A549 (cell line): ENCODE measurements at regions not wholly inside any gene's neighbourhood (a gene's known extent, or its start where the extent isn't known, plus 50 kb on each side); places are given as distances from the start of the nearest gene placed in this dataset.

Experiments used
- ATAC-seq, 2 experiments: fragments of 200-7000 bp in 1 of 2; fragments of >200 bp in 1 of 2; cut with Nextera tagmentation in 1 of 2; cut with Tn5 transposase in 1 of 2; 3 replicates each; pipeline versions ENCODE4 v1.8.0 to v1.9.1; 2018 to 2020; ENCODE audit warnings: mild to moderate bottlenecking in 1 of 2, moderate library complexity in 1 of 2
- CTCF ChIA-PET: fragments of 300-600 bp; sonication (Branson Sonifier 250); formaldehyde crosslinking; extraction: SDS; loops from one replicate; lab custom pipeline; 2021; ENCODE audit warnings: antibody characterized with exemption, inconsistent platforms; lab: Yijun Ruan, JAX
- POLR2A ChIA-PET: fragments of 350-600 bp; formaldehyde crosslinking; extraction: SDS; loops from one replicate; lab custom pipeline; 2021; ENCODE audit warnings: antibody characterized with exemption, inconsistent platforms; lab: Yijun Ruan, JAX
- DNase-seq, 2 experiments: peaks; one replicate each; pipeline versions ENCODE4 v3.0.0 to v3.0.0-alpha.2; 2011 to 2016; ENCODE audit warnings: low read depth in 1 of 2, low spot score in 1 of 2
- FAIRE-seq: peaks from 2 replicates; lab custom pipeline; 2011; peaks lifted over from hg19 to GRCh38; lab: Jason Lieb, UNC
- H3K27ac ChIP-seq, 2 experiments: fragments of >200 bp; sonication (Bioruptor Twin); formaldehyde crosslinking; 3 replicates each; pipeline ENCODE4 v1.5.1; 2016 to 2017
- H3K4me1 ChIP-seq: fragments of >200 bp; sonication (Bioruptor Twin); formaldehyde crosslinking; 3 replicates; pipeline ENCODE4 v1.6.1; 2016
- H3K4me2 ChIP-seq: fragments of >200 bp; sonication (Bioruptor Twin); formaldehyde crosslinking; 3 replicates; pipeline ENCODE4 v1.6.1; 2016
- H3K4me3 ChIP-seq: fragments of >200 bp; sonication (Bioruptor Twin); formaldehyde crosslinking; 3 replicates; pipeline ENCODE4 v1.5.1; 2016
- H3K9me3 ChIP-seq: fragments of >200 bp; sonication (Bioruptor Twin); formaldehyde crosslinking; 3 replicates; pipeline ENCODE4 v1.6.1; 2016
- CBX8 ChIP-seq: fragments of 200-600 bp; sonication (generic); IDR thresholded peaks from 2 replicates; pipeline ENCODE4 v1.6.1; 2016
- CHD2 ChIP-seq: fragments of 150-350 bp; IDR thresholded peaks from 2 replicates; pipeline ENCODE4 v1.6.1; 2014; ENCODE audit warnings: low read length; ENCODE audit not compliant: partially characterized antibody
- EHMT2 ChIP-seq: fragments of 200-600 bp; sonication (generic); IDR thresholded peaks from 2 replicates; pipeline ENCODE4 v1.6.1; 2016; ENCODE audit warnings: antibody characterized with exemption, low read depth, mild to moderate bottlenecking, moderate library complexity
- EP300 ChIP-seq, 2 experiments: fragments of >200 bp; sonication (Bioruptor Twin); formaldehyde crosslinking; IDR thresholded peaks; 2 replicates in 1 of 2; 3 replicates in 1 of 2; pipeline ENCODE4 v1.6.1; 2016 to 2017
- ESRRA ChIP-seq: fragments of 150-350 bp; IDR thresholded peaks from 2 replicates; pipeline ENCODE4 v1.6.1; 2014; ENCODE audit warnings: mild to moderate bottlenecking, low read length, borderline replicate concordance
- GATA3 ChIP-seq: IDR thresholded peaks from 2 replicates; pipeline ENCODE4 v1.6.1; 2012; ENCODE audit warnings: borderline replicate concordance
- HEYL ChIP-seq: fragments of 250-450 bp; sonication (Bioruptor Pico); IDR thresholded peaks from 2 replicates; pipeline ENCODE4 v1.8.0; 2021; ENCODE audit warnings: mild to moderate bottlenecking, moderate library complexity
- KDM5A ChIP-seq: fragments of 200-600 bp; sonication (generic); IDR thresholded peaks from 2 replicates; pipeline ENCODE4 v1.6.1; 2016; ENCODE audit warnings: antibody characterized with exemption, mild to moderate bottlenecking
- MAX ChIP-seq: IDR thresholded peaks from 2 replicates; pipeline ENCODE4 v1.6.1; 2012
- MAZ ChIP-seq: fragments of 150-350 bp; IDR thresholded peaks from 2 replicates; pipeline ENCODE4 v1.6.1; 2014; ENCODE audit warnings: antibody characterized with exemption, low read depth, low read length, borderline replicate concordance
- NFE2L2 ChIP-seq: fragments of 150-350 bp; conservative IDR thresholded peaks from 2 replicates; pipeline ENCODE4 v1.6.1; 2014; ENCODE audit warnings: low read length
- NR3C1 ChIP-seq: fragments of >200 bp; sonication (Bioruptor Twin); formaldehyde crosslinking; IDR thresholded peaks from 3 replicates; pipeline ENCODE4 v1.6.1; 2017
- PBX3 ChIP-seq: IDR thresholded peaks from 2 replicates; pipeline ENCODE4 v1.6.1; 2012
- PHF8 ChIP-seq: fragments of 200-600 bp; sonication (generic); IDR thresholded peaks from 2 replicates; pipeline ENCODE4 v1.6.1; 2016; ENCODE audit warnings: low read depth, mild to moderate bottlenecking, antibody characterized with exemption, moderate library complexity, borderline replicate concordance
- POLR2A ChIP-seq: IDR thresholded peaks from 2 replicates; pipeline ENCODE4 v1.6.1; 2012; ENCODE audit warnings: mild to moderate bottlenecking, low read length
- POLR2AphosphoS2 ChIP-seq: conservative IDR thresholded peaks from 2 replicates; pipeline ENCODE4 v1.6.1; 2012; ENCODE audit warnings: low read length, improper control_type of control experiment, inconsistent platforms
- RAD21 ChIP-seq, 2 experiments: fragments of >200 bp in 1 of 2; sonication (Bioruptor Twin) in 1 of 2; formaldehyde crosslinking in 1 of 2; IDR thresholded peaks in 1 of 2; conservative IDR thresholded peaks in 1 of 2; 2 replicates in 1 of 2; 3 replicates in 1 of 2; pipeline ENCODE4 v1.6.1; 2012 to 2018; ENCODE audit warnings: inconsistent platforms in 1 of 2
- RCOR1 ChIP-seq: fragments of 150-350 bp; IDR thresholded peaks from 2 replicates; pipeline ENCODE4 v1.6.1; 2014; ENCODE audit warnings: antibody characterized with exemption, low read length, low read depth
- RFX5 ChIP-seq: fragments of 450-650 bp; IDR thresholded peaks from 2 replicates; pipeline ENCODE4 v1.7.1; 2014; ENCODE audit warnings: antibody characterized with exemption, mild to moderate bottlenecking, moderate library complexity
- RNF2 ChIP-seq: fragments of 200-600 bp; sonication (generic); IDR thresholded peaks from 2 replicates; pipeline ENCODE4 v1.6.1; 2016; ENCODE audit warnings: low read depth, mild to moderate bottlenecking, antibody characterized with exemption, moderate library complexity, borderline replicate concordance
- USF2 ChIP-seq: fragments of 450-650 bp; IDR thresholded peaks from 2 replicates; pipeline ENCODE4 v1.6.1; 2014; ENCODE audit warnings: antibody characterized with exemption
- ZC3H11A ChIP-seq: fragments of 450-650 bp; IDR thresholded peaks from 2 replicates; pipeline ENCODE4 v1.6.1; 2014; ENCODE audit warnings: antibody characterized with exemption, mild to moderate bottlenecking
- ZFP36 ChIP-seq: fragments of 450-650 bp; IDR thresholded peaks from 2 replicates; pipeline ENCODE4 v1.6.1; 2014; ENCODE audit warnings: borderline replicate concordance; ENCODE audit not compliant: partially characterized antibody
- ZNF302 ChIP-seq: fragments of 250-450 bp; sonication (Bioruptor Pico); IDR thresholded peaks from 2 replicates; pipeline ENCODE4 v1.9.0; 2021; ENCODE audit warnings: inconsistent platforms, mild to moderate bottlenecking, moderate library complexity
- WGBS: methylation state at CpG from one replicate; pipeline ENCODE4 v1.1.6; 2017; ENCODE audit errors: missing lambda C conversion rate; 5-methylcytosine and 5-hydroxymethylcytosine counted together
- TF ChIP-seq, protein P1 (sequence below): fragments of 200-600 bp; sonication (generic); IDR thresholded peaks from 2 replicates; pipeline ENCODE4 v1.6.1; 2016; ENCODE audit warnings: antibody characterized with exemption, mild to moderate bottlenecking, moderate library complexity
- TF ChIP-seq, protein P2 (sequence below): fragments of >200 bp; sonication (Bioruptor Twin); formaldehyde crosslinking; IDR thresholded peaks from 2 replicates; pipeline ENCODE4 v1.6.1; 2016

DNA sequence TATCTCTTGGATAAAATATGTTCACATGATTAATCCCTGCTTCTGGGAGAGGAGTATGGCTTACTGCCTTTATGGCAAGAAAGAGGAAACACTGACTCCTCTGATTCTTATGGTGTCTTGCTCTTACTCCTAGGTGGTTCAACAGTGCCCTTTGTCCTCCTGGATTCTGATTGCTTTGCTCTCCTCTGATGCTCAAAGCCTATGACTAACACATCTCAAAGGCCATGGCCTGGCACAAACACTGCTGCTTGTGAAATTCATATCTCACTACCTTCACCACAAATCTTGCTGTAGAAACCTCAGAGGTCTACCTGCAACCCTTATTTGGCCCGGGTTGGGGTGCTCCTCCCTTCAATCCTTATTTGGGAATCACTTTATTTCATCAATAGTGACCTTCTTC is 217.2 kb downstream of the C12orf50 start (continued):
- TF ChIP-seq RCOR1 (no peak), PHF8 (no peak), POLR2AphosphoS2 (no peak), HEYL (no peak), MAX (peak; percentile 49; the same call in 1 of the 2 replicates), NR3C1 (no peak), PBX3 (no peak), EP300 (IDR thresholded peaks at IDR 0.05) (peak; percentile 63 to 76; a peak in 3 of 5 replicates), RFX5 (no peak), EHMT2 (no peak), USF2 (no peak), GATA3 (peak; percentile 69), RAD21 (conservative IDR thresholded peaks at IDR 0.05 in 1 of 2, IDR thresholded peaks at IDR 0.05 in 1 of 2) (peak; percentile 24 to 53; a peak in 4 of 5 replicates), NFE2L2 (no peak), MAZ (no peak), CBX8 (no peak), POLR2A (no peak), ESRRA (no peak), CHD2 (no peak), ZFP36 (no peak), KDM5A (no peak), RNF2 (no peak), ZNF302 (no peak), ZC3H11A (no peak)
- TF ChIP-seq, protein P1, sequence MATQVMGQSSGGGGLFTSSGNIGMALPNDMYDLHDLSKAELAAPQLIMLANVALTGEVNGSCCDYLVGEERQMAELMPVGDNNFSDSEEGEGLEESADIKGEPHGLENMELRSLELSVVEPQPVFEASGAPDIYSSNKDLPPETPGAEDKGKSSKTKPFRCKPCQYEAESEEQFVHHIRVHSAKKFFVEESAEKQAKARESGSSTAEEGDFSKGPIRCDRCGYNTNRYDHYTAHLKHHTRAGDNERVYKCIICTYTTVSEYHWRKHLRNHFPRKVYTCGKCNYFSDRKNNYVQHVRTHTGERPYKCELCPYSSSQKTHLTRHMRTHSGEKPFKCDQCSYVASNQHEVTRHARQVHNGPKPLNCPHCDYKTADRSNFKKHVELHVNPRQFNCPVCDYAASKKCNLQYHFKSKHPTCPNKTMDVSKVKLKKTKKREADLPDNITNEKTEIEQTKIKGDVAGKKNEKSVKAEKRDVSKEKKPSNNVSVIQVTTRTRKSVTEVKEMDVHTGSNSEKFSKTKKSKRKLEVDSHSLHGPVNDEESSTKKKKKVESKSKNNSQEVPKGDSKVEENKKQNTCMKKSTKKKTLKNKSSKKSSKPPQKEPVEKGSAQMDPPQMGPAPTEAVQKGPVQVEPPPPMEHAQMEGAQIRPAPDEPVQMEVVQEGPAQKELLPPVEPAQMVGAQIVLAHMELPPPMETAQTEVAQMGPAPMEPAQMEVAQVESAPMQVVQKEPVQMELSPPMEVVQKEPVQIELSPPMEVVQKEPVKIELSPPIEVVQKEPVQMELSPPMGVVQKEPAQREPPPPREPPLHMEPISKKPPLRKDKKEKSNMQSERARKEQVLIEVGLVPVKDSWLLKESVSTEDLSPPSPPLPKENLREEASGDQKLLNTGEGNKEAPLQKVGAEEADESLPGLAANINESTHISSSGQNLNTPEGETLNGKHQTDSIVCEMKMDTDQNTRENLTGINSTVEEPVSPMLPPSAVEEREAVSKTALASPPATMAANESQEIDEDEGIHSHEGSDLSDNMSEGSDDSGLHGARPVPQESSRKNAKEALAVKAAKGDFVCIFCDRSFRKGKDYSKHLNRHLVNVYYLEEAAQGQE = no peak
- TF ChIP-seq, protein P2, sequence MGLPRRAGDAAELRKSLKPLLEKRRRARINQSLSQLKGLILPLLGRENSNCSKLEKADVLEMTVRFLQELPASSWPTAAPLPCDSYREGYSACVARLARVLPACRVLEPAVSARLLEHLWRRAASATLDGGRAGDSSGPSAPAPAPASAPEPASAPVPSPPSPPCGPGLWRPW = no peak

DNA sequence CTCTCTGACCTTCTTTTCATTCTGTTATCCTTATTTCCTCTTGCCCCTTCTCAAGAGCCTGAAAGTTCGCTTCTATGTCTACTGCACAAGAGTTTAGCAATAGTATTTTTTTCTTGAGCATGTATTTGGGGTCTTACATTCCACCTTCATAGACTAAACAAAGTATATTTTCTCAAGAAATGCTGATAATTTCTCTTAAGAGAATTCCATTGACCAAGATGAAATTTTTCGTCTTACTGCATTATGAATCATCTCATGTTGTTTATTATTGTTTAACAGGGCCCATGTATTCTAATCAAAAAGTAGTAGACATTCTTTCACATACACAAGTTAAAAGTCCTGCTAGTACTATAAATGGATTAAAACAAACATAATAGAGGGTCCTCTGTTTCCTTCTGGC is 219.3 kb downstream of the C12orf50 start:
- DNase-seq (no peak), FAIRE-seq (no peak), ATAC-seq (no peak)
- peaks cover 90% of the 10 kb centered on the region for H3K4me1 ChIP-seq
- CTCF ChIA-PET = interaction anchor here (0.9 kb wide), 1 partner anchor 39 kb away, joined by 3 read pairs; no protein-coding TSS in a partner anchor
- no peak overlapping the region for H3K4me3 ChIP-seq
- H3K27ac ChIP-seq = peak overlapping the region; percentile 85 to 91
- POLR2A ChIA-PET = no interaction called here
- 57% methylated on average over 2 of the region's 2 CpGs for WGBS
- no peak for TF ChIP-seq PHF8
- peaks cover 14% of the 10 kb centered on the region for H3K9me3 ChIP-seq
- H3K4me2 ChIP-seq = no peak overlapping the region
